ENCODE measurements at regions not wholly inside any gene's neighbourhood (a gene's known extent, or its start where the extent isn't known, plus 50 kb on each side); places are given as distances from the start of the nearest gene placed in this dataset.

GRCh38 chr12:127179176-127179575 lies 1087.8 kb upstream of the TMEM132C start:
- no peak overlapping the region for H3K4me3 ChIP-seq (replicated peaks; ENCODE audit: low read depth, low read length)
- no peak for TF ChIP-seq CTCF (IDR thresholded peaks at IDR 0.05; ENCODE audit: low read depth, low read length, missing control alignments)
- DNase-seq (ENCODE audit: extremely low read depth, low read depth), result no peak

GRCh38 chr12:127182018-127182417 lies 1085.0 kb upstream of the TMEM132C start:
- DNase-seq (ENCODE audit: extremely low read depth, low read depth), result no peak
- TF ChIP-seq CTCF (IDR thresholded peaks at IDR 0.05; ENCODE audit: low read depth, low read length, missing control alignments), result no peak
- no peak overlapping the region for H3K4me3 ChIP-seq (replicated peaks; ENCODE audit: low read depth, low read length)

GRCh38 chr12:127189992-127190391 lies 1077.0 kb upstream of the TMEM132C start:
- no peak for DNase-seq (ENCODE audit: extremely low read depth, low read depth)
- H3K4me3 ChIP-seq (replicated peaks; ENCODE audit: low read depth, low read length), result no peak overlapping the region
- no peak for TF ChIP-seq CTCF (IDR thresholded peaks at IDR 0.05; ENCODE audit: low read depth, low read length, missing control alignments)

GRCh38 chr12:127191129-127191528 lies 1075.8 kb upstream of the TMEM132C start:
- no peak for DNase-seq (ENCODE audit: extremely low read depth, low read depth)
- TF ChIP-seq CTCF (IDR thresholded peaks at IDR 0.05; ENCODE audit: low read depth, low read length, missing control alignments), result no peak
- H3K4me3 ChIP-seq (replicated peaks; ENCODE audit: low read depth, low read length), result no peak overlapping the region

GRCh38 chr12:127192391-127192790 lies 1074.6 kb upstream of the TMEM132C start:
- no peak overlapping the region for H3K4me3 ChIP-seq (replicated peaks; ENCODE audit: low read depth, low read length)
- TF ChIP-seq CTCF (IDR thresholded peaks at IDR 0.05; ENCODE audit: low read depth, low read length, missing control alignments), result no peak
- no peak for DNase-seq (ENCODE audit: extremely low read depth, low read depth)

- TF ChIP-seq CTCF (IDR thresholded peaks at IDR 0.05; ENCODE audit: low read depth, low read length, missing control alignments), result no peak
- DNase-seq (ENCODE audit: extremely low read depth, low read depth), result no peak
- no peak overlapping the region for H3K4me3 ChIP-seq (replicated peaks; ENCODE audit: low read depth, low read length)
Observed at GRCh38 chr12:127193341-127193740, 1073.6 kb upstream of the TMEM132C start.

GRCh38 chr12:127194176-127194575 lies 1072.8 kb upstream of the TMEM132C start:
- H3K4me3 ChIP-seq (replicated peaks; ENCODE audit: low read depth, low read length), result no peak overlapping the region
- DNase-seq (ENCODE audit: extremely low read depth, low read depth), result no peak
- no peak for TF ChIP-seq CTCF (IDR thresholded peaks at IDR 0.05; ENCODE audit: low read depth, low read length, missing control alignments)
